GM06990 (cell line): ENCODE measurements at regions not wholly inside any gene's neighbourhood (a gene's known extent, or its start where the extent isn't known, plus 50 kb on each side); places are given as distances from the start of the nearest gene placed in this dataset.
"Not testable (repeated sequence)": the region's sequence is repeated elsewhere in the genome, so short reads cannot be mapped to it uniquely, and the experiment has no call there.

Source experiments
- DNase-seq: peaks from one replicate; pipeline ENCODE4 v3.0.0-alpha.2; 2011; ENCODE audit not compliant: insufficient read length; ENCODE audit errors: extremely low read depth
- H3K27me3 ChIP-seq: replicated peaks from 2 replicates; pipeline ENCODE4 v1.6.0; 2011; ENCODE audit warnings: low read length; ENCODE audit not compliant: control insufficient read depth, insufficient read depth
- H3K36me3 ChIP-seq: 2 replicates; pipeline ENCODE4 v1.5.1; 2011; ENCODE audit warnings: low read length; ENCODE audit not compliant: control insufficient read depth, insufficient read depth
- H3K4me3 ChIP-seq: replicated peaks from 2 replicates; pipeline ENCODE4 v1.5.1; 2011; ENCODE audit warnings: low read depth, mild to moderate bottlenecking, control low read depth, low read length
- CTCF ChIP-seq: IDR thresholded peaks from 2 replicates; pipeline ENCODE4 v1.5.1; 2011; ENCODE audit warnings: low read length, control low read depth, mild to moderate bottlenecking, inconsistent platforms; ENCODE audit not compliant: insufficient read depth, poor library complexity, severe bottlenecking

GRCh38 chr14:66315098-66315497 is 171.1 kb upstream of the CCDC196 start:
- no peak for TF ChIP-seq CTCF
- Histone ChIP-seq H3K4me3 (no peak overlapping the region), H3K36me3 (no peaks in the 10 kb centered on the region), H3K27me3 (no peaks in the 10 kb centered on the region)
- no peak for DNase-seq

GRCh38 chr14:66315548-66315947 is 170.6 kb upstream of the CCDC196 start:
- H3K4me3 ChIP-seq = no peak overlapping the region
- DNase-seq = no peak

GRCh38 chr14:66322564-66322963 is 163.6 kb upstream of the CCDC196 start:
- no peak for TF ChIP-seq CTCF
- no peaks in the 10 kb centered on the region for H3K27me3 ChIP-seq
- H3K36me3 ChIP-seq = no peaks in the 10 kb centered on the region
- no peak for DNase-seq
- no peak overlapping the region for H3K4me3 ChIP-seq

More at GRCh38 chr14:66315548-66315947, 170.6 kb upstream of the CCDC196 start:
- no peaks in the 10 kb centered on the region for H3K36me3 ChIP-seq
- H3K27me3 ChIP-seq = no peaks in the 10 kb centered on the region
- TF ChIP-seq CTCF = no peak

- Histone ChIP-seq H3K36me3 (no peaks in the 10 kb centered on the region), H3K4me3 (no peak overlapping the region), H3K27me3 (no peaks in the 10 kb centered on the region)
- TF ChIP-seq CTCF = no peak
- DNase-seq = no peak
These were observed 155.9 kb upstream of the CCDC196 start for GRCh38 chr14:66330228-66330627.

- TF ChIP-seq CTCF = no peak
- DNase-seq = no peak
- H3K4me3 ChIP-seq = no peak overlapping the region
- no peaks in the 10 kb centered on the region for H3K36me3 ChIP-seq
- H3K27me3 ChIP-seq = no peaks in the 10 kb centered on the region
These were observed 155.3 kb upstream of the CCDC196 start for GRCh38 chr14:66330916-66331315.

GRCh38 chr14:66333293-66333692 is 152.9 kb upstream of the CCDC196 start:
- DNase-seq, H3K36me3 ChIP-seq, H3K4me3 ChIP-seq, H3K27me3 ChIP-seq: not testable (repeated sequence)
